NCI-H2081 (cell line): ENCODE measurements at regions not wholly inside any gene's neighbourhood (a gene's known extent, or its start where the extent isn't known, plus 50 kb on each side); places are given as distances from the start of the nearest gene placed in this dataset.

Experiments
- DNase-seq, 2 experiments: peaks; one replicate each; lab custom pipeline; 2025; lab: John Stamatoyannopoulos, UW

DNA sequence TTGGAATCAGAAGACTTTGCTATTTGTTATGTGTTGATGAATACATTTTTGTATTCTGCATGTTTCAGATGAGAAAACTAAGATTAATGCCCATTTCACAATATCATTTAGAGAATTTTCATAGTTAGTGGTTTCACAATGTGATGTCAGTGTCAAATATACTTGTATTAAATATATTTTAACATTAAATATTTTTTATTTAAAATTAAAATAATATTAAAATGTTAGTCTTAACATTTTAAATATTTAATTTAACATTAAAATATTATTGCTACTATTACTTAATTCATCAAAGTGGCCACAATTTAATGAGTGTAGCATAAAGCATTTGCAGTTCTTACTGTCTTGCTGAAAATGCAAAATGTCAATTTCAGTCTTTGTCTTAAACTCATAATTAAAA, 478.8 kb downstream of the KCNJ2 start:
- no peak for DNase-seq

DNA sequence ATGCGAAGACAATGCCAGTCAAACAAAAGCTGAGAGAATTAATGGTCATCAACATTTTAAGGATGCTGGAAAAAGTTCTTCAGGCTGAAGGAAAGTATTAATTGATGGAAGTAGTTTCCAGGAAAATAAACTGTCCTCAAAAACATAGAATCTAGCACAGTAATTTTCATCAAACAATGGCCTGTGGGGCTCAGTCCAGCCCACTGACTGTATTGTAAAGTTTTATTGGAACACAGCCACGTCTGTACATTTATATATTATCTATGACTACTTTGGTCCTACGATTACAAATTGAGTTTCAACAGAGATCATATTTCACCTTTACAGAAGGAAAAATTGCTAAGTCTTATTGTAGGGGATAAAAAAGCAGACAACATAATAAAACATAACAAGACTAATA, 484.5 kb downstream of the KCNJ2 start:
- DNase-seq, result peak in 1 of 2 experiments; percentile 58

DNA sequence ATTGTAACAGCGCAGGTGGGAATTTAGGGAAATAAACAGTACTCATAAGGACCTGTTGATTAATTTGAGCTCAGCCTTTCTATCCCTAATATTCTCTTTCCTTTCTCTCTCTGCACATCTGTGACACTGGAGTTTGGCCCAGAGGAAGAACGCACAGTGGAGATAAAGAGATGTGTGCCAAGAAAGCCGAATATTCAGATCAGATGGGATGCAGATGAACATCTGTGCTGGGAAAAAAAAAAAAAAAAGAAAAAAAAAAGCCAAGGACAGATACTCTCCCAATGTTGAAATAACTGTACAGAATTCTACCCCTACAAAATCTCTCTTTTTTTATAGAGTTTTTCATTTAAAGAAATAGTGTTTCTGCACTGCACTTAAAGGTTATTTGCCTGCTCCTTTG, 485.4 kb downstream of the KCNJ2 start:
- DNase-seq, result peak in 1 of 2 experiments; percentile 71

DNA sequence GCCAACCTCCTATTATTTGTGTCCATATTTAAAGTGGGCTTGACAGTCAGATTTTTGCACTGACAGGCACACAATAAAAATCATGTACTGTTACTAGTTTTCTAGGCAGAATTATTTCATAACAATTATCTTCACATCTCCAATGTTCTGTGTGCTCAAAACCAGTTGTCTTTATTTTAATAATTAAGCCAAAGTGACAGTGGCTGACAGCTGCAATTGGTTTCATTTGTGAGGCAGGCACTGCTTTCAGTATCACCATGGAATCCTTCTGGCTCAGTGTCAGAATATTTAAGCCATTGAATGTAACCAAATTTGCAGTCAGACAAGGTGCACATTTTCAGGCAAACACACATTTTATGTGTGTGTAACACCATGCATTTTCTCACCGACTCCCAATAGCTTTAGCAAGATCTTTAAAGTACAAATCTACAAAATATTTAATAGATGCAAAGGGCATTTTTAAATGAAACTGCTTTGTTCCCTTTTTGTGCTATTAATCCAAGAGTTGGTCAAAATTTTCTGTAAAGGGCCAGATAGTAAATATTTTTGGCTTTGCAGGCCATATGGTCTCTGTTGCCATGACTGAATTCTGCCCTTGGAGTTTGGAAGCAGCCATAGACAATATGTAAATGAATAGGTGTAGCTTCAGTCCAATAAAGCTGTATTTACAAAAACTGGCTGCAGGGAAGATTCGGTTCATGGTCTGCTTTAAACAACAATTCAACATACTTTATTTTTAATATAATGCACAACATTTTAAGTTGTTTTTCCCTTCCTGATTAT, 486.0 kb downstream of the KCNJ2 start:
- peak; percentile 87 to 95 for DNase-seq

DNA sequence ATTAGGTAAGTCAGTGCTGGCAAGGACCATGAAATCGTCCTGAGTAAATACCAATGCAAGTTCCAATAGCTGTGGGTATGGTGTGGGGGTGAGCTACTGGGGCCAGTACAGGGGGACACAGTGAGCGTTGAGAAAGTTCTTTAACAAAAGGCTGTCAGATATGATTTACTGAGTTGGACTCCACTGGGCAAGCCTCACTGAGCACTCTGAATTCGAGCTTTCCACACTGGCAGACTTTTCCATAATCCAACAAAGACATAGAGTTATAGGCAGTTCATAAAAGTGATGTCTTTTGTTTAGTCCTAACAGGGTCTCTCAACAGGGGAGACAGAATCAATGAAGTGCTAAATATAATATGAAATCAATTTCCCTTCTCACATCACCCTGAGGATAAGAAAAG, 489.0 kb downstream of the KCNJ2 start:
- no peak for DNase-seq

DNA sequence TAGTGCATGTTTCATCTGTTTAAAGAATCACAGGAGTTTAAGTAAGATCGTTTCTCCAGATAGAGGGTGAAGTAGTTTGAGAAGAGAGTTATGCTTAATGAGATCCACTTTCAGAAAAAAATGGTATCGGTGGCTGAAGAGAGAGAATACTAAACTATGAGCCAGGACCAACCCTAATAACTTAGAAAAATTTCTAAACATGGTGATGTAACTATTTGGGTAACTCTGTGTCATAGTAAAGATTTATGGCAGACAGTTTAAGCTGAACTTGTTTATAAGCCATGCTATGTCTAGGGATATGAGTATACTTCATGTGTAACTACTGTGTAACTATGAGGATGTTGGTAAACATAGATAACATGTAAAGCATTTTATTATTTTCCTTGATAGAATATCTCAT, 489.5 kb downstream of the KCNJ2 start:
- DNase-seq, result no peak

DNA sequence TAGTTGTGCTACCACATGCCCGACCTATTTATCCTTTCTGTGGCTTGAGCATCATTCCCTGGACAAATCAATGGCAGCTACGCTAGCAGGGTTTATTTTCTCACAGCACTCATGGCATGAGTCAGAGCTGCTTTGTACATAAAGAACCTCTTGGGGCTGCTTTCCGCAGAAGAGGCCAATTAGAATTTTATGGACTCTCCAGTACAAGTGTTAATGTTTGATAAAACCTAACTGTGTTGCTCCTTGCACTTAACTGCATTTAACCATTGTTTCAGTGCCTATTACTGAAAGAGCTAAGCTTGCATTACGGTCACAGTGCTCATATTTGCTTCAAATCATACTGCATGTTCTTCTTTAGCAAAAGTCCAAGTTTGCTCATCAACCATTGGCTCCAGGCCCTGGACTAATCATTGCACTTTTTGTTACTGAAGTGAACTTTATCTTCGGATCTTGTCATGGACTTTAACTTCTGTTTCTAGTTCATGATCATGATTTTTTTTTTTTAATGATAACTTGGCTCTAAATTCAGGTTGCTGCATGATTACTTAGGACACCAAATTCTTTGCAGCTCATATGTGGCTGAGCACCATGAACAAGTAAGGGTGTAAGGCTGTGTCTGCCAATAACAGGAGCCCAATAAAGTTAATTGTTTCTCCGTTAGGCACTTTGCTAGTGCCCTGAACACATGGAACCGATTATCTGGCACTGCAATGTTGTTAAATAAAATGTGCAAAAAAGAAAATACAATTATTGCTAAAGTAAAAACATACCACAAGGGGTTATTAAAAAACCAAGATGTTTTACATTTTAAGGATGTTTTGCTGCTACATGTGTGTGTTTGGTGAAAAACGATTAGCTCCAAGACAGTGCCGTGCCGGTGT, 492.2 kb downstream of the KCNJ2 start:
- peak; percentile 32 to 85 for DNase-seq

DNA sequence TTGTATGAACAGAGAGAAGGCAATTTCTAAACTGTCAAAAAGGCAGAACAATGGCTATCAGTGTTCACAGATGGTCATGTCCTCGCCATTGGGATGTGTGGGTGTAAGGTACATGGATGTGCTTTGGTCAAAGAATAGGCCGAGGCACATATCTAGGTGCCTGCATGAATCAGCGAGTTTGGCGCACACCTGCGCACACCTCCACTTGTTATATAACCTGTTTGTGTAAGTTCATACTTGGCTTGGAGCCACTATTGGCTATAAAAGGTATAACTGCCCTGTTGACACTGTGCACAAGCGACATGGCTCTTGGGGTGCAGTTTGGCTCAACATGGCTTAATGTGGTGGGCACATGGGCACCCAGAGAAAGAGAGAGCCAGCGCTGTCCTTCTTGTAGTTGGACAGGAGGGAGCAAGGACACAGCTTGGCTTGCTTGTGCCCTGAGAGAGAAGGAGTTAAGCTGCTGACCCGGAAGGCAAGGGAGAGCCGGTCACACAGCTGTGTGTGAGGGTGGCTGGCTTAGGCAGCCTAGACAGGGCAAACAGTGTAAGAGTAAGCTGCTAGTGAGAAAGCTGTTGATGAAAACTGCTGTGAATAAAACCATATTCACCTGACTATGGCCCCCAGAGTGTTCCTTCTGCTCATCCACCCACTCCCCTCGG, 499.1 kb downstream of the KCNJ2 start:
- peak in 1 of 2 experiments; percentile 31 for DNase-seq

DNA sequence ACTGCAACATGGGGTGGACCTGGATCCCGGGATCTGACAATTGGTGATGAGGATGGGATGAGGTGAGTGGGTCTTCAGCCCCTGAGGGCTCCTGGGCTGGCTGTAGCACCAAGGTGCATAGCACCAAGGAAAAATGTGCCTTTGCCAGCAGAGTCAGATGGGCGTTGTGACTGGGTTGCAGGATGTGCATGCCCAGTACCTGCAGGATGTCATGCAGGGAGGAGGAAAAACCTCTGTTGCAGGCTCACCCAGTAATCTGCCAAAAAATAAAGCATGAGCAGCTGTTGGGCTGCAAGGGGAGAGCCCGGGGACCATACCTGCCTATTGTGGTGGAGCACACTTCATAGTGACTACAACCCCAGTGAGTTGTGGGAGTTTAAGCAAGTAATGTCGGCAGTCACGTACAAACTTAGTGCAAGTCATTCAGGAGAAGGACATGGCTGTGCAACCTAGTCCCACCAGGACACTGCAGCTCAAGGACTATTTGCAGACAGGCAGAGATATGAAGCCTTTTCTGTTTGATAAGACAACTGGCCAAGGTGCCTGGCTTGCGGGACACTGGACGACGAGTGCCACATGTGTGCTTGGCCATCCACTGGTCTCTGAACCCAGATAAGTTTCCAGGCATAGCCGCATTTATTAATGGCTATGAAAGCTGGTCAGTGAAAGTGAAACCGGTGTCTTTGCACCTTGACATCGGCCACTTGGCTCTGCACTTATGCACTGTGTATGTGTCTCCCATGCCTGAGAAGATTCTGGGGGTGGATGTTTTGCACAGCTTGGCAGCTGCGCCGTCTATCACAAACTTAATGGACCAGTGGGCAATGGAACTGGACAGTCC, 499.8 kb downstream of the KCNJ2 start:
- no peak for DNase-seq

DNA sequence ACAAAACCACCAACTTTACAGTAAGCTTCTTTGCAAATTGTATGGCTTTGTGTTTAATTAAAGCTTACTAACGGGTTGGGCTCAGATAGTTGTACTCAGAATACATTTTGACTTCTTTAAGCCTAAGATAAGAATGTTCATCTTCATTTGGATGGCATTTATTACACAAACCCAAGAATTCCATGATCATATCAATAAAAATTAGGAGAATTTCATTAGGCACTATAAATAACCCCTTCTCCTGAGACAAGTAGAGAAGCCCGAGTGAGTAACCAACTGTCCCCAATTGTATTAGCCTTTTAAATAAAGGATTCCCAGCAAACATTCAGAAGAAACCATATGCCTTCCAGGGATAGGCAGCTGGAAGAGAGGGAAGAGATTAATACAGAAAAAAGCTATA, 504.7 kb downstream of the KCNJ2 start:
- DNase-seq, result no peak

DNA sequence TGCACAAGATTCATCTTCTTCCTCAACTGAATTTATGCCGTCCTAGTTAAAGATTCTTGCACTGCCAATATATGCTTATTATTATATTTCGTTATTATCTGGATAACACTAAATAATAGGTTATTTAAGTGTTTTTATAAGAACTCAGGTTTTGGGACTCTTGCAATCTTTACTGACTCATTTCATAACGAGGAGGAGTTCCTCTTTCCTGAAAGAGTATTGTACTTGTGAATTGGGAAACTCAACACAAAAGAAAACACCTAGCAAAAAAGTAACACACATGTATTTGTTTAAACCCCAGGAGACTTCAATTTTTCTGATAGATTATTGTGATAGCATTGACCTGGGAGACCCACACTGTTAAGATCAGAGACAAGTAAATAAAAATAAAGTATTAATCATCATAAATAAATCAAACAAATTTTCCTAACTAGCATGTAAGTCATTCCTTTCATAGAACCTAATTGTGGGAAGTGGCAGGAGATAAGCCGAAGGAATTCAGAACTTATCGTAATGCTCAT, 505.8 kb downstream of the KCNJ2 start:
- DNase-seq, result no peak

DNA sequence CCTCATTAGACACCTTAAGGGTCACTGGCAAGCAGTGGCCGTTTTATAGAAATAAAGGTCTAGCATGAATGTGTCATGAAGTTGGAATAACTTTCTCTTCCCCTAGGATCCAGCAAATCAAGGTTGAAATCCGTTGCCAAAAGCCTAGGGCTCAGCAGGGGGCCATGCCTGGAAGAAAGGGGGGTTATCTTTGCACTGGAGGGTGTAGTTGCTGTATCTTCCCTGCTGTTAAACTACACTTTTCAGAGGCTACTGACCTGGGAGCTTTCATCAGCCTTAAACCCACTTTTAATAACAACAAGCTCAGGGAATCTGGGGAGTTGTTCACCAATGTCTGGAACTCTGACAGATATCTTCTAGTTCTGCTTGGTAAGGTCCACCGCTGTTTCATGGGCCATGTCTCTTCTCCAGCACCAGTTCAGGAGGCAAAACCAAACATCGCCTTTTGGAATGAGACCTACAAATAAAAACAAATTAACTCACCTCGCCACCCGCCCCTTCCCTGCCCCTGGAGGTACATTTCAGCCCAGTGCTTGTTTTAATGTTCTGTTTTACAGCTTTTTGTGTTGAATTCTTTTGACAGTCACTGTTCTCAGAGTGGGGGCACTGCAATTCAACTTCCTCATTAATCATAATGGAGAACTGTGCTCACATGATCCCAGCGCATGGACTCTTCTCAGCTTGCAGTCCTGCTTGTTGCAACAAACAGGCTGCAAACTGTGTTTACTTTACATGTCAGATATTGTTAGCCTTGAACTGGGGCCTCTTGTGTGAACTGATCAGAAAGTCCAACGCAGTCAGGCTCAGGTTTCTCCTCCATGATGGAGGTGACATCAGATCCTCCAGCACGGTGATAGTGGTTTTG, 508.7 kb downstream of the KCNJ2 start:
- DNase-seq, result peak in 1 of 2 experiments; percentile 30

DNA sequence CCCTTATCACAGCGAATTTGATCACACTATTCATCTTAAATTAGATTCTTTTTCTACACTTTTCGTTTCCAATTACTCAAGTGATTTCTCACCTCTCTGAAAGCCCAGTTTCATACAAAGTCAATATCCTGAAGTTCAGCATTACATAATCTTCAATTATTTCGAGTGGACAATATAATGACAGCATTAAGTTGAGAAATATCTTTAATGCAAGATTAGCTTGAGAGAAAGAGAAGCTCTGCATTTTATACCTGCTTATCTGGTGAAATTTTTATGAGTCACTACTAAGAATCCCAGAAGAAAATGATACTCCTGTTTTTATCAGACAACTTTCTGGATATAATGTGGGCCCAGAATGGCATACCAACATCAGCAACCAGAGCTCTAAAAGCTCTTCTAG, 509.6 kb downstream of the KCNJ2 start:
- DNase-seq, result no peak

DNA sequence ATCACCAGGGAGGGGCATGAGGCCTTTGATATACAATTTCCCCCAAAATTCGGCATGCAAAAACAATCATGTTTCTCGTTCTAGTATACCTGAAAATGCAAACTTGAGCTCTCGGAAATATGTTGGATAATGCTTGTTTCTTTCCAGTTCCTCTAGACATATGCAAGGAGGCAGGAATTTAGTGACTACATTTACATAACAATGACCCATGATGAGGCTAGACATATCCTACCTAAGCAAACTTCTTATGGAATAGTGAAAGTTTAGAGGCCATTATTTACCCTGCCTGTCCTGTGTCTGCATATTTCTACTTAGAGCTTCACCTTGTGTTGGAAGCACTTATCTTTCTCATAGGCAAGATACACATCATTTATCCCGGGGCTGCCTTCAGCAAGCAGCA, 514.6 kb downstream of the KCNJ2 start:
- no peak for DNase-seq

DNA sequence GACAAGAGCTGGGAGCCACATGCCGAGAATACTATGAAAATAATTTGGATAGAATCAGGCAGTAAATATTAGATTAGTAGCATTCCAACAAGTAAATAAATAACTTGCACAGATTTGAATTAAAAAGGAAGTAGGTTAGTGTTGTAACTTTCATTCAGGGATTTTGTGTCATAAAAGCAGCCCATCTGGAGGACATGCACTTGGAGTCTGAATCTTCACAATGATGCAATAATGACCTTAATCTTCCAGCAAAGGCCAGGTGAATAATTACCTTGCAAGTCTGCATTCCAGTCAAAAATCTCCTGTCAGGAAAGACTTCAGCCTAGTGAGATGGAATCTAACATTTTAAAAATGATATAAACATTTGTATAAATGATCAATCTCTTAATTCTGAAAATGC, 518.1 kb downstream of the KCNJ2 start:
- DNase-seq, result no peak

DNA sequence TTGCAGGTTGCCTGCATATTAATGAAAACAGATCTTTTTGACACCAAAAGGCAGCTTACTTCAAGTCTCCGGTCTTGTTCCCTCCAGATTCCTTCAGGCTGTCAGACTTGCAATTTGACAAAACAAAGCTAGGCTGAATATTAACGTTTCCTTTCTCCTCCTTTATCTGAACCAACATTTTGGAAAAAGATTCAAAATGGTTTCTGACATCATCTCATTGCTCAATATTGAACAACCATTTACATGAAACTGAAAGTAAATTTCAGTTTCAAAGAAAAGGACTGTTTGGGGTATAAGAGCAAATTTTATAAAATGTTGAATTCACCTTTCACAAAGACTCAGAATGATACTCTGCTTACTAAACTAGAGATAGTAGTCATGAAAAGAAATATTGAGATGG, 521.8 kb downstream of the KCNJ2 start:
- DNase-seq, result no peak

DNA sequence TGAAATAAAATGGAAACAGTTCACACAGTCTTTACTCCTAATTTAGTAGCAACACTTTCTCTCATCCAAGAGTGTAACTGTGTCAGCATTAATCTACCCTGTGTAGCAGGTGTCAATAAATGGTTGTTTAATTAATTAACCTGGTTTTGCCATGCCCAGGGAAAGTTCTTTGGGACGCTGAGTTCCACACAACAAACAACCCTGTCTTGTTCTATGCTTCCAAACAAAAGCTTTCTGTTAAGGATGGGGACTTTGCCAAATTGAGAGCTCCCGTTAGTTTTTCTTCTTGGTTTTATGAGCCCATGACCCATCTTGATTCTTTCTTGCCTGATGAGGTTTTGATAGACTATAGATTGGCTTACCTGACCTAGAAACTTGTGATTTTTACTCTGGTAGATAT, 530.1 kb downstream of the KCNJ2 start:
- no peak for DNase-seq

DNA sequence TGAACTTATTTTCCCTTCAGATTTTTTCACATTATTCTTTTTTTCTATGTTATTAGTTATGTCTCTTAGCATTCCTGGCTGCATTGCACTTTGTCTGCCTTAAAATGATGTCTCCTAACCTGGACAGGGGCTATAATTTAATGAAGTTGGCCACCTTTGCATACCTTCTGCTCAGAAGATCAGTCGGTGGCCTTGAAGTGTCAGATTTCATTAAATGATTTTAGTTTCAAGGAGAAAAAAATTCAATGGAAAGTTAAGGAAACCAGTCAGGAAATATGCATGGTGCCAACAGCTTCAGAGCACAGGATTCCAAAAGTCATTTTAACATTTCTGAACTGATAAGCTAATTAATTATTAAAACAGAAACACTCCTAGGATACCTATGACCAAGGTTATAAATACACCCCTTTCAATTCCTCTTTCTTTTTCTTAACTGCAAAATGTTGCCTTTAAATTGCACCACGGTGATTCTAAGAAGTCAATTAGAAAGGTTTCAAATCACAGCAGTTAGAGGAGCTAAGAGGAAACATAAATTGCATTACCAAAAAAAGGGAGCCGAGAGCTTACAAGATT, 533.4 kb downstream of the KCNJ2 start:
- no peak for DNase-seq

DNA sequence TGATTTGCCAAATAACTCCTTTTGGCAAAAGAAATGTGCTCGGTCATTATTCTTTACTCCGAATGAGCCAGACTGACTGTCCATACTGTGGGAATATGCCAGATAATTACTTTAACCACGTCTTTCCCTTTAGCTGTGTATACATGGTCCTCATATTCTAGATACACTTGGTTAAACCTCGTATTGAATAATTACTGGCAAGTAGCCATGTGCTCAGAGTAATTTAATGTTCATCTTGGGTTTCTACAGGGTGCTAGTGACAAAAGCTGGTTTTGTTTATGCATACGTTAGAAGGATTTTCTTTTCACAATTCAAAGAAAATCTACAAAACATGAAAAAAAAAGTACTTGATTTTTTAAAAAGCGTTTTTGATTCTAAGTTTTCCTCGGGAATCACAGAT, 540.3 kb downstream of the KCNJ2 start:
- peak in 1 of 2 experiments; percentile 37 for DNase-seq

DNA sequence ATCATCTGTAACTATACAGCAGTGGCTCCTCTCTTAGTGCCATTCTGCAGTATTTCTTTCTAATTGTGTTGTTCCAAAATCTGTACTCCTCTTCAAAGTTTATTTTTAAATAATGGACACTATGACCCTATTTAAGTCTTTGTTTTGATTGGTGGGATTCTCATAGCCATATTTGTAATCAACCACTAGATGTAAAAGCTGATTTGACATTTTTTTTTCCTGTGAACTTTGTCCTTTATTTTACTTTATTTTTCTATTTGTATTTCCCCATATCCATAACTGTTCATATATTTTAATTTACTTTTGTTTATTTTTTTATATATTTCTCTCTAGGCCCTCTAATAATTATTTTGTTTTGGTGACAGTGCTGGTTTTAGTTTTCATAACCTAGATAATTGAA, 544.4 kb downstream of the KCNJ2 start:
- DNase-seq, result no peak
